ENCODE measurements at regions not wholly inside any gene's neighbourhood (a gene's known extent, or its start where the extent isn't known, plus 50 kb on each side); places are given as distances from the start of the nearest gene placed in this dataset.

DNA sequence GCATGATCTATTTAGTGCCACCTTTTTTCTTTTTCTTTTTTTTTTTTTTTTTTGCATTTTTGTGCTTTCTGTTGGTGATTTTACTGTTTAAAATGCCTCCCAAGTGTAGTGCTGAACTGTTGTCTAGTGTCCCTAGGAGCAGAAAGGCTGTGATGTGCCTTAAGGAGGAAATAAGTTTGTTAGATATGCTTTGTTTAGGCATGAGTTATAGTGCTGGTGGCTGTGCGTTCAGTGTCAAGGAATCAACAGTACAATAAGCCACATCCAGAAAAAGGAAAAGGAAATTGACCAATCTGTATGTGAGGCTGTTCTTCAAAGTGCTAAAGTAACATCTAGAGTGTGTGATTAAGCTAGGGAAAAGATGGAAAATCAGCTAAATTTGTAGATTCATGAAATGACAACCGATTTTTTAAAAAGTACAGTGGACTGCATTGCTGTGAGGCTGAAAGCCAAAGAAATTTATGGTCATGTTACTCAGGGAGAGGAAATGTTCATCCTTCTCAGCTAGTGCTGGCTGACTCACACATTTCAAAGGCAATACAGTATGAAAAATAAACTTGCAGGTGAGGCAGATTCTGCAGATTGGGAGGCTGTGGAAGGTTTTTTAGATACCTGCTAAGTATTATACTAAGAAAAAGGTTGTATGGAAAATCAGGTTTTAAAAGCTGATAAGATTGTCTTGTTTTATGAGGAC, 122.7 kb upstream of the ADCY1 start:
- FAIRE-seq (no peak), ATAC-seq (no peak), DNase-seq (ENCODE audit: low read depth in 1 of 2, low spot score in 1 of 2) (no peak)
- H3K4me2 ChIP-seq = no peak overlapping the region
- no peak overlapping the region for H3K4me3 ChIP-seq
- ChIA-PET POLR2A (no interaction called here), CTCF (no interaction called here)
- H3K4me1 ChIP-seq = no peaks in the 10 kb centered on the region
- TF ChIP-seq MYC (IDR thresholded peaks at IDR 0.05; ENCODE audit: borderline replicate concordance, low read length) (no peak), HOXA7 (CRISPR knock-in tag; IDR thresholded peaks at IDR 0.05) (no peak), CBX2 (IDR thresholded peaks at IDR 0.05; ENCODE audit: borderline replicate concordance, low read depth) (no peak), RNF2 (IDR thresholded peaks at IDR 0.05; ENCODE audit: borderline replicate concordance, low read depth) (no peak), MAFK (IDR thresholded peaks at IDR 0.05; ENCODE audit: partially characterized antibody) (no peak), HDAC2 (IDR thresholded peaks at IDR 0.05) (no peak), ZSCAN20 (CRISPR knock-in tag; IDR thresholded peaks at IDR 0.05) (no peak), NPAS2 (CRISPR knock-in tag; IDR thresholded peaks at IDR 0.05; ENCODE audit: borderline replicate concordance) (no peak)
- TF ChIP-seq, protein P1, sequence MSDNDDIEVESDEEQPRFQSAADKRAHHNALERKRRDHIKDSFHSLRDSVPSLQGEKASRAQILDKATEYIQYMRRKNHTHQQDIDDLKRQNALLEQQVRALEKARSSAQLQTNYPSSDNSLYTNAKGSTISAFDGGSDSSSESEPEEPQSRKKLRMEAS (IDR thresholded peaks at IDR 0.05) = no peak
- TF ChIP-seq, protein P2, sequence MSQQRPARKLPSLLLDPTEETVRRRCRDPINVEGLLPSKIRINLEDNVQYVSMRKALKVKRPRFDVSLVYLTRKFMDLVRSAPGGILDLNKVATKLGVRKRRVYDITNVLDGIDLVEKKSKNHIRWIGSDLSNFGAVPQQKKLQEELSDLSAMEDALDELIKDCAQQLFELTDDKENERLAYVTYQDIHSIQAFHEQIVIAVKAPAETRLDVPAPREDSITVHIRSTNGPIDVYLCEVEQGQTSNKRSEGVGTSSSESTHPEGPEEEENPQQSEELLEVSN (IDR thresholded peaks at IDR 0.05; ENCODE audit: borderline replicate concordance, low read depth) = no peak
- WGBS (ENCODE audit: missing lambda C conversion rate) = 13% methylated on average over 2 of the region's 2 CpGs
- no peaks in the 10 kb centered on the region for H3K9me3 ChIP-seq
- no peak overlapping the region for H3K27ac ChIP-seq

DNA sequence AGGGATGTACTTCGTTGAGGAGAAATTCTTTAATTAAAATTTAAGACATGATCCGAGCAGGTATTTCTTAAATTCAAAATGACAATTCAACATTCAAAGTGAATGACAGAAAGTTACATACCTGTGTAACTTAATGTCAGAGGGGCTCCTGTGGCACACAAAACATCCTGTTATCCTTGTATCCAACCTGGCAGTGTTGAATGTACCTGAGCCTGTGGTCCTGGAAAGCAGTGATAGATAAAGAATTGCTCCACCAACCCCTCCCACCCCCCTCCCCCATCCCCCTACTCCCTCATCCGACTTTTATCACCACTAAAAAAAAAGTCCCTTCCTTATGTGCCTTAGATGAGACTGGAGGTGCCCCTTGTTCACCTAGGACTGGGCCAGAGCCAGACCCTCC, 119.4 kb upstream of the ADCY1 start:
- Histone ChIP-seq H3K4me2 (no peak overlapping the region), H3K4me1 (no peaks in the 10 kb centered on the region), H3K9me3 (no peaks in the 10 kb centered on the region), H3K4me3 (no peak overlapping the region), H3K27ac (no peak overlapping the region)
- TF ChIP-seq PHF8 (IDR thresholded peaks at IDR 0.05; ENCODE audit: borderline replicate concordance, low read depth) (no peak), KDM1A (IDR thresholded peaks at IDR 0.05; ENCODE audit: low read depth) (no peak), MAFK (IDR thresholded peaks at IDR 0.05; ENCODE audit: partially characterized antibody) (no peak), CHD4 (IDR thresholded peaks at IDR 0.05; ENCODE audit: borderline replicate concordance) (no peak), CBX8 (IDR thresholded peaks at IDR 0.05) (no peak), EP300 (IDR thresholded peaks at IDR 0.05) (no peak), RCOR1 (IDR thresholded peaks at IDR 0.05; ENCODE audit: low read depth, low read length) (no peak), RARB (CRISPR knock-in tag; IDR thresholded peaks at IDR 0.05) (no peak), HDAC2 (IDR thresholded peaks at IDR 0.05) (no peak)
- TF ChIP-seq, protein P3, sequence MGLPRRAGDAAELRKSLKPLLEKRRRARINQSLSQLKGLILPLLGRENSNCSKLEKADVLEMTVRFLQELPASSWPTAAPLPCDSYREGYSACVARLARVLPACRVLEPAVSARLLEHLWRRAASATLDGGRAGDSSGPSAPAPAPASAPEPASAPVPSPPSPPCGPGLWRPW (IDR thresholded peaks at IDR 0.05) = no peak
- DNase-seq (ENCODE audit: low read depth in 1 of 2, low spot score in 1 of 2) (no peak), ATAC-seq (no peak), FAIRE-seq (no peak)
- ChIA-PET CTCF (no interaction called here), POLR2A (no interaction called here)
- WGBS (ENCODE audit: missing lambda C conversion rate) = 23% methylated on average over 3 of the region's 3 CpGs

DNA sequence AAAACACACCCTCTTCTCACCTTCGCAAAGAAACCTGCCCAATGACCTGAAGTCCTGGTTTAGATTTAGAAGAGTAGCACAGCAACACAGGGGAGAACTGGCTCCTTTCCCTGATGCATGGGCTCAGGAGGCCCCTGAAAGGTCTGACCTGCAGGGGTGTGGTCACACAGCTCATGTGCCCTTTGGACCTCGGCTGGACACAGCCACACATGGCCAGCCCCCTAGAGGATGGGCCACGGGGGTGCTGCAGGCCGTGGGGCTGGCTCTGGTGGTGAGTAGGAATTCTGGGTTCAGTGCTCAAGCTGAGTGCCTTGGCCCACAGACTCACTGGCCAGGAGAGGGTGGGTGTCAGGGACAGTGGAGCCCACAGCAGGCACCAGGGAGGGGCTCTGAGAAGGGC, 118.5 kb upstream of the ADCY1 start:
- no peaks in the 10 kb centered on the region for H3K9me3 ChIP-seq
- H3K4me3 ChIP-seq = no peak overlapping the region
- no peak for ATAC-seq
- H3K4me1 ChIP-seq = no peaks in the 10 kb centered on the region
- CTCF ChIA-PET = no interaction called here
- no peak for TF ChIP-seq POLR2A (IDR thresholded peaks at IDR 0.05; ENCODE audit: low read length)
- TF ChIP-seq CHD2 (IDR thresholded peaks at IDR 0.05; ENCODE audit: low read length, partially characterized antibody) = no peak
- TF ChIP-seq ZFP36 (IDR thresholded peaks at IDR 0.05; ENCODE audit: borderline replicate concordance, partially characterized antibody) = no peak
- no peak for TF ChIP-seq POLR2AphosphoS2 (conservative IDR thresholded peaks at IDR 0.05; ENCODE audit: low read length)
- no peak for TF ChIP-seq RNF2 (IDR thresholded peaks at IDR 0.05; ENCODE audit: borderline replicate concordance, low read depth)
- TF ChIP-seq HOXA7 (CRISPR knock-in tag; IDR thresholded peaks at IDR 0.05) = no peak
- TF ChIP-seq, protein P2 (IDR thresholded peaks at IDR 0.05; ENCODE audit: borderline replicate concordance, low read depth) = no peak
- no peak for TF ChIP-seq MYC (IDR thresholded peaks at IDR 0.05; ENCODE audit: borderline replicate concordance, low read length)
- no peak for TF ChIP-seq FOXS1 (CRISPR knock-in tag; IDR thresholded peaks at IDR 0.05)
- no peak for TF ChIP-seq KDM5A (IDR thresholded peaks at IDR 0.05)
- TF ChIP-seq HDAC2 (IDR thresholded peaks at IDR 0.05) = no peak
- TF ChIP-seq ZNF302 (CRISPR knock-in tag; IDR thresholded peaks at IDR 0.05) = no peak
- POLR2A ChIA-PET = no interaction called here
- no peak for DNase-seq (ENCODE audit: low read depth in 1 of 2, low spot score in 1 of 2)
- 26% methylated on average over 3 of the region's 4 CpGs for WGBS (ENCODE audit: missing lambda C conversion rate)
- no peak overlapping the region for H3K4me2 ChIP-seq
- no peak overlapping the region for H3K27ac ChIP-seq
- no peak for FAIRE-seq
